ENCODE measurements at regions not wholly inside any gene's neighbourhood (a gene's known extent, or its start where the extent isn't known, plus 50 kb on each side); places are given as distances from the start of the nearest gene placed in this dataset.

DNA sequence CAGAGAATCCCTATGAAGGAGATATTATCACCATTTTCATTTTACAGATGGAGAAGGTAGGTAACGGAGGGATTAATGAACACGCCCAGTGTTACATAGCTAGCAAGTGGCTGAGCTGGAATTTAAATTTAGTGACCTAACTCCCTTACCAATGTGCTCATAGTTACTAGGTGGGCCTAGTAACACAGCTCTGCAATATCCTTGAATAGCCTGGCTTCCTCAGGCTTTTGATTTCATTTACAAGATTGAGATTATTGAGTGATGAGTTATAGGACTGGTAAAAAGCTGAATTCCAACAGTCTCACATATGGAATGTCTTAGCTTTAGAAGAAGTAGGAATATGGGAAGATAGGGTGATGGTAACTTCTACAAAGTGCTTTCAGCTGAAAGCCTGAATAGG, 336.3 kb upstream of the KIF2A start:
- no peak for FAIRE-seq

GRCh38 chr5:61970218-61970617, 335.8 kb upstream of the KIF2A start:
- FAIRE-seq: no peak

- FAIRE-seq: no peak
Observed at GRCh38 chr5:61974680-61975079, 331.3 kb upstream of the KIF2A start.

DNA sequence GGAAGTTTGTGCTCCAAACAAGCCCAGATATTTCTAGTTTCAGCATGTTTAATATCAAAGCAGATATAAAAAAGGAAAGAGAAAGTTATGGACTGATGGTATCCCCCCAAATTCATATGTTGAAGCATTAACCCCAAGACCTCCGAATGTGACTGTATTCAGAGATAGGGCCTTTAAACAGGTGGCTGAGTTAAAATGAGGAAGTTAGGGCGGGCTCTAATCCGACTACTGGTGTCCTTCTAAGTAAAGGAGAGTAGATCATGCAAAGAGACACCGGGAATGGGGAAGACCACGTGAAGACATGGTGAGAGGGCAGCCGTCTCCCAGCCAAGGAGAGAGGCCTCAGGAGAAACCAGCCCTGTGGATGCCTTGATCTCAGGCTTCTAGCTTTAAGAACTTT, 324.1 kb upstream of the KIF2A start:
- FAIRE-seq: no peak

- no peak for FAIRE-seq
Observed at GRCh38 chr5:61991430-61991829, 314.6 kb upstream of the KIF2A start.

DNA sequence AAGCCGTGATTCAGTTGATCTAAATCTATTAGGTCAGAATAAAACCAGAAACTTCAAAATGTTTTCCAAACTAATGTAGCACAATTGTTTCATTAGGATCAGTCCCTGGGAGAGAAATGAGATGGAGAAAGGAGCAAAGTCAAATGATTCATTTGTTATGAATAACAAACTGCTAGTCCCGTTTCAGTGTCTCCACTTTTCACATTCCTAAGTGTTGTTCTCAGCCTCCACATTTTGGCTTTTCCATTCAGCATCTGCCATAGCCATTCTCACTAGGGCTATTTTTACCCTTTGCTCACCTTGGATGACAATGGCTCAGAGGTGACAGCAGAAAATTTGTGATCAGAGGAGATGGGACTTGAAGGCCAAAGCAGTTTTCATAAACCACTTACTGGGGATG, 314.1 kb upstream of the KIF2A start:
- FAIRE-seq: no peak

GRCh38 chr5:61993295-61993927, 312.6 kb upstream of the KIF2A start:
- no peak for FAIRE-seq

- FAIRE-seq: no peak
Observed at GRCh38 chr5:61994171-61994570, 311.8 kb upstream of the KIF2A start.

DNA sequence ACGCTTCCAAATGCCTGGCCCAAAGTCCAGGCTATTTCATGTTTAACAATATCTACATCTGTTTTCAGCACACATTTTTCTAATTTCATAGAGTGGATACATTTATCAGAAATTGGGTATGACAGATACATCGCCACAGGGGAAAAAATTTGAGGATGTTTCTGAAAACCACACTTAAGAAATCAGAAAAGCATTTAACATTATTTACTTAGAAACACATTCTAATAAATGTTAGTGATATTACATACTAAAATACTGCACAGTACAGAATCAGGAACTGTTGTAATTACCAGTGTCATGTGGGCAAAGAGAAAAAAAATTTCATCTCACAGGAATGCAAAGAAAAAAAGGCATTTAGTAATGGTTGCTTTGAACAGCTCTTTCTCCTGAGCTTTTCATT, 310.5 kb upstream of the KIF2A start:
- FAIRE-seq: no peak

DNA sequence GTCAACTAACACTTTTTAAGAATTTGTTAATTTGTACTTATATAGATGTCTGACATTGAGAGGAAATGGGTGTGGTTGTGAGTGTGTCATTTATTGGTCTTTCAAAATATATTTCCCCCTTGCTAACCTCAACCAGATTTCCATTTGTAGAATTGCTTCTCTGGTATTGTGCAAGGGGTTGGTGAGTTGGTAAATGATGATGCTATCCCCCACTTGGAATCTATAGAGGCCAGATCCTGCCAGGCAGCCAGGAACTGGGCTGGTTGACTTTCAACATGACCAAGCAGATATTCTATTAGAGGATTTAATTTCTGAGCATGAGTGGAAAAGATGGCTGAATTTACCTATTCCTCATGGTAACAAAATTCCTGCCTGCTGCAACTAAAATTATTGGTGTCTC, 306.6 kb upstream of the KIF2A start:
- no peak for FAIRE-seq

GRCh38 chr5:62000646-62001045, 305.4 kb upstream of the KIF2A start:
- no peak for FAIRE-seq

DNA sequence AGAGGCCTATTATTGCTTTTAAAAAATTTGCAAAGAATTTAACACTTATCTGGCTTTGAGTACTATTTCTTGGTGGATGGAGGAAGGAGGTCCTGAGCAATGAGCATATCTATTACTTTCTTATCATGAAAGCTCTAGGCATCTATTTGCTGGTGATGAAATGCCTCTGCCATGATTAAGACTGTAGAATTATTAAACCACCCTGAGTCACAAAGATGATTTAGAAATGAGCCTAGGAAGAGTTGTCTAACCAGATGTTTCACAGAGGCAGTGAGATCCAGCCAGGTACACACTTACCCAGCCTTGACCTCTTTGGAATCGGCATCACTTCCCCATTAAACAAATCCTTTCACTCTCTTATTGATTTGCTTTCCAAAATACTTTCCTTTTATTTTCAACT, 304.4 kb upstream of the KIF2A start:
- no peak for FAIRE-seq

DNA sequence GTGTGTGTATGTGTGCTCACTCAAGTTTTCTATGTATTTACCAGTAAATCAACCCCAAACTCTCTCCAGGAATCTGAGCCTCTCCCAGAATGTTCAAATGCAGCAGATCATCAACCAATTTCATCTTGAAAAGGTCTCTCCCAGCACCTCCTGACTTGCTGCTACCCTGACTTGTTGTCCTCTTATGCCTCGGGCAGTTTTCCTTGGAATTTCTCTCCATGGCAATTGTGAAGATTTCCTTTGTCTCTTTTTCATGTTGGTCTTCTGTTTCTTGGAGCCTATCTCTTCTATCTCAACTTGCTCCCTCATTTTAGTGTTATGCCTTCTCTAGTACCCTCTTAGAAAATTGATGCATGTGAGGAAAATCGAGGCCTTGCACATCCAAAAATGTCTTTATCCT, 303.6 kb upstream of the KIF2A start:
- no peak for FAIRE-seq

GRCh38 chr5:62005551-62005950, 300.5 kb upstream of the KIF2A start:
- FAIRE-seq: no peak

DNA sequence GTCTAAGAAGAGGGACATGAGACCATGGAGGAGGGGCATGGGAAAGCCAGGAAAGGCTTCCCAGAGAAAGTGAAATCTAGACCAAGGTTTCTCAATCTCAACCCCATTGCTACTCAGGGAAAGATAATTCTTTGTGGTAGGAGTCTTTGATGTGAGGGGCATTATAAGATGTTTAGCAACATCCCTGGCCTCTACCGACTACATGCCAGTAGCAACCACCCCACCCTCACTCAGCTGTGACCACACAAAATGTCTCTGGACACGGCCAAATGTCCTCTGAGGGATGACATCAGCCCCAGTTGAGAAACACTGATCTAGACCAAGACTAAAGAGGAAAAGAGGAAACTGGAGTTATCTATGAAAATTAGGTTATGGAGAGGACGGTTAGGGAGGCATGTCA, 298.5 kb upstream of the KIF2A start:
- no peak for FAIRE-seq

- no peak for FAIRE-seq
Observed at GRCh38 chr5:62011089-62011664, 294.8 kb upstream of the KIF2A start.

GRCh38 chr5:62017092-62017491, 288.9 kb upstream of the KIF2A start:
- no peak for FAIRE-seq

DNA sequence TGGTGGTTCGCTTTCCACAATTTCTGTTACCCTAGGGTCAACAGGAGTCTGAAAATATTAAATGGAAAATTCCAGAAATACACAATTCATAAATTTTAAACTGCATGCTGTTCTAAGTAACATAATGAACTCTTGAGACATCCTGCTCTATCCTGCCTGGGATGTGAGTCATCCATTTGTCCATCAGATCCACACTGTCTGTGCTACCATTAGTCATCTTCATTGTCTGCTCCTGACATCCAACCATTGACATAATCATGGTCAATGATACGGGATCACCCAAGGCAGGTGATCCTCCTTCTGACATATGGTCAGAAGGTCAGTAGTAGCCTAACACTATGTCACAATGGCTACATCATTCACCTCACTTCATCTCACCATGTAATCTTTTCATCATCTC, 276.7 kb upstream of the KIF2A start:
- no peak for FAIRE-seq

DNA sequence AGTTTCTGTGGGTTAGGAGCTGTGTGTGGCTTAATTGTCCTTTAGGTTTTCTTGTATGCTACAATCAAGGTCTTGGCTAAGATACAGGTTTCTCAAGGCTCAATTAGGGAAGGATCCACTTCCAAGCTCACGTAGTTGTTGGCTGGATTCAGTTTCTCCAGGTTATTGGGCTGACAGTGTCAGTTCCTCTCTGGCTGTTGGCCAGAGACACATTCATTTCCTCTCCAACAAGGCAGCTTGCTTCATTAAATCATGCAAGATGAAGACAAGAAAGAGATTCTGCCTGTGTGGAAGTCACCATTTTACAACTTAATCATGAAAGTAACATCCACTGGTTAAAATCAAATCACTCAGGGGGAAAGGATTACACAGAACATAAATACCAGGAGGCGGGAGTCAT, 275.7 kb upstream of the KIF2A start:
- FAIRE-seq: no peak

DNA sequence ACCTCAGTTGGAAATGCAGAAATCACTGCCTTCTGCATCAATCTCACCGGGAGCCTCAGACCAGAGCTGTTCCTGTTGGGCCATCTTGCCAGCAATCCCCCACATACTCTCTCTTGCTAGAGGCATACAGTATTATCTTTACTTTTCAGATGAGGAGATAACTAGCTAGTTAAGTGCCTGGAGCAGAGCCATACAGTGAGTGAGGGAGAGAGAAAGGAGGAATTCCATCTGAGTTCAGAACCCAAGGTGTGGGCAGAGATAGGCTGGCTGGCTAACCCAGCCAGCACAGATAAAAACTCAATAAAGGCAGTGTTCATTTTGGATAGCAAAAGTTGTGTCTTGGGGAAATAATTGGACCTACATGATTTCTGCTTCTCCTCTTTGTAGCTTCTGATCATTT, 268.0 kb upstream of the KIF2A start:
- no peak for FAIRE-seq

DNA sequence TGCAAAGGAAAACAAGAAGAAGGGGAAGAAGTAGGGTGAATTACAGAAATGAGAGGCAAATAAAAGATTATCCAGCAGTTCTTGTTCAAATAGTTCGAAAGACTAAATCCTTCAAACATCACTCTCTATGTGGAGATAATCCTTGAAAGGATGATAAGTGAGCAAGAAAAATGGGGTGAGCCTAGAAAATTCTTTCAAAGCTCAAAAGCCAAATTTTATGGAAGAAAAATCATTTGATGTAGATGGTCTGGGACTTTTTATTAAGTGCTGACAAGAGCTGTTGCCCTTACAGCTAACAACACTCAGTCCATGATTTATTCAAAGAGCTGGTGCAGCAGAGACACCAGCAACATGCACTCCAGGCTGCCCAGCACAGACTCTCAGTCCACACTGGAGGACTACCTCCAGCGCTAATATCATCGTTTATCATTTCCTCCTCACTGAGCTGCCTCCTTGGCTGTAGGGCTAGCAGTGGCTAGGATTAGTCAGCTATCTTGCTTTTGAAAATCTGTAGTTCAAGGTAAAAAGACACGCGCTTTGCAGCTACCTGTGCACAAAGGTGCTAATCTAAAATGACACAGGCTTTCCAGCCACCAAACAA, 264.8 kb upstream of the KIF2A start:
- FAIRE-seq: no peak

GRCh38 chr5:62042007-62042406, 264.0 kb upstream of the KIF2A start:
- no peak for FAIRE-seq

DNA sequence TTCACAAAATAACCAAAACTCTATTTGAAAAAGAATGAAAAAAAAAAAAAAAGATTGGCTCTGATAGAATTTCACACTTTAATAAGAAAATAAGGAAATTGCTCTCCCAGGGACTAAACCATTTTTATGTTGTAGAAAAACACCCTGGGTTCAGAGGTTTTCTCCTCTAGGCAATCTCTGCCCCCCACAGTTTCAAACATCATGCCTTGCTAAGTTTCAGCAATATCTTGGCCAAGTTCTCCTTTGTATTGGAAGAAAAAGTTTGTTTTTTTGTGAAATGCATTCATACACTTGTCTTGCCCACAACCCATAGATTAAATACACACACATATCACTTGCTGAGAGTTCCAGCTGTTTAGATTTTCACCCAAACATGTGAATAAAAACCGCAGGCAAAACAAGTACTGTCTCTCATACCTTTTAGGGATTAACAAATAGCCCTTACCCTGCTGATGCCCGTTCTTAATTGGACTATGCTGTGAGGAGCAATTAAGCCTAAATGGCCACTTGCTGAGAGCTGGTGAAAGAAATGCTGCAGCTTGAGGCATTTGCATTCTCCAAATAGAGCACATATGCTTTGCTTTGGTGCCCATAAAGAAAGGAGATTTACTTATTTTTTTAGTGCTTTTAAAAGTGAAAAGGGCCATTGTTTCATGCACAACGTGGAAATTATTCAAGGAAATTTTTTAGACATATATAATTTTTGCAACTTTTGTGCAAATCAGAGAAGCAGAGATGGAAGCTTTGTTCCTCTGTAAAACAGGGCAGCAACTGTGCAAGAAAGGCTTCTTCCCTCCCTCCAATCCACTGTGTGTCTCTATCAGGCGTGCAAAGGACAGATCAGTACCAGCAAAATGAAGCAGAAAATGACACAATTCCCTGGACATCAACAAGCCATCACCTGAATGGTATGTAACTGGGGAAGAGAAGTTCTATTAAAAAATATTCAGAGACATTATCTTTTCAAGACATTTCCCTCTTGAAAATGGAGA, 262.4 kb upstream of the KIF2A start:
- no peak for FAIRE-seq

GRCh38 chr5:62044989-62045388, 261.0 kb upstream of the KIF2A start:
- FAIRE-seq: no peak
